ENCODE measurements at regions not wholly inside any gene's neighbourhood (a gene's known extent, or its start where the extent isn't known, plus 50 kb on each side); places are given as distances from the start of the nearest gene placed in this dataset.

GRCh38 chr3:184642631-184643285, 69.1 kb downstream of the MAGEF1 start (continued):
- no peak for TF ChIP-seq ZHX1 (conservative IDR thresholded peaks at IDR 0.05; ENCODE audit: low read length)

GRCh38 chr3:184641430-184641829, 70.4 kb downstream of the MAGEF1 start:
- intact Hi-C loops (cut with micrococcal nuclease), result no loop called here
- CTCF ChIA-PET (ENCODE audit: low intra/inter-chr PET ratio), result no interaction called here
- FAIRE-seq (no peak), DNase-seq (ENCODE audit: extremely low read depth in 1 of 4, low spot score in 3 of 4) (no peak), ATAC-seq (no peak)
- Histone ChIP-seq H3K9ac (ENCODE audit: insufficient read depth in 1 of 2, low read depth in 2 of 2, low read length in 2 of 2) (no peak overlapping the region), H3K9me3 (replicated peaks; ENCODE audit: control insufficient read depth, insufficient read depth, low read depth, low read length) (no peaks in the 10 kb centered on the region), H3K27ac (ENCODE audit: extremely low read depth, low read depth, low read length) (no peak overlapping the region), H3K4me2 (ENCODE audit: insufficient read depth, low read length) (no peak overlapping the region), H3K36me3 (ENCODE audit: control insufficient read depth, insufficient read depth, low read length) (no peaks in the 10 kb centered on the region), H2AFZ (ENCODE audit: low read depth, low read length) (no peak overlapping the region), H3K79me2 (ENCODE audit: control insufficient read depth, insufficient read depth, low read length) (no peaks in the 10 kb centered on the region), H3K9me1 (ENCODE audit: control insufficient read depth, insufficient read depth, low read length) (no peaks in the 10 kb centered on the region), H3K4me1 (replicated peaks in 1 of 2; ENCODE audit: control insufficient read depth in 2 of 2, insufficient read depth in 2 of 2, low read length in 2 of 2) (no peaks in the 10 kb centered on the region; a peak in 3 of 5 replicates), H4K20me1 (replicated peaks; ENCODE audit: control insufficient read depth, insufficient read depth, low read length) (0 out of 2 replicates have a peak, but pooled peaks cover 5% of the 10 kb centered on the region), H3K27me3 (ENCODE audit: control insufficient read depth in 2 of 2, insufficient read depth in 2 of 2, low read length in 2 of 2) (peaks cover 14 to 48% of the 10 kb centered on the region in 2 experiments), H3K4me3 (no peak overlapping the region)
- in situ Hi-C loops (cut with MboI), result no loop called here
- no TSS peak for BruUV-seq (replicated peaks)
- 1% methylated on average over 8 of the region's 8 CpGs for WGBS (ENCODE audit: insufficient coverage, low coverage, missing lambda C conversion rate)
- POLR2A ChIA-PET, result no interaction called here
- TF ChIP-seq ZFP30 (CRISPR knock-in tag; IDR thresholded peaks at IDR 0.05; ENCODE audit: borderline replicate concordance) (no peak), ZNF316 (IDR thresholded peaks at IDR 0.05) (peak; percentile 57), MAFK (IDR thresholded peaks at IDR 0.05; ENCODE audit: low read length) (peak; percentile 38; the same call in 1 of the 2 replicates), PHF21A (IDR thresholded peaks at IDR 0.05; ENCODE audit: borderline replicate concordance, low read depth) (no peak), ELF2 (CRISPR knock-in tag; IDR thresholded peaks at IDR 0.05) (no peak), BHLHE40 (IDR thresholded peaks at IDR 0.05; ENCODE audit: low read length) (no peak), ZNF586 (CRISPR knock-in tag; conservative IDR thresholded peaks at IDR 0.05) (no peak), ZBTB17 (CRISPR knock-in tag; IDR thresholded peaks at IDR 0.05) (no peak), BRF1 (IDR thresholded peaks at IDR 0.05; ENCODE audit: borderline replicate concordance, extremely low read depth, insufficient read length) (no peak), ZNF507 (tag; conservative IDR thresholded peaks at IDR 0.05) (no peak), MAFG (tag; conservative IDR thresholded peaks at IDR 0.05) (peak; percentile 42; the same call in 1 of the 2 replicates), ZNF436 (CRISPR knock-in tag; IDR thresholded peaks at IDR 0.05) (no peak), MAZ (CRISPR knock-in tag; conservative IDR thresholded peaks at IDR 0.05 in 1 of 2, IDR thresholded peaks at IDR 0.05 in 1 of 2) (no peak)
- TF ChIP-seq, protein P1, sequence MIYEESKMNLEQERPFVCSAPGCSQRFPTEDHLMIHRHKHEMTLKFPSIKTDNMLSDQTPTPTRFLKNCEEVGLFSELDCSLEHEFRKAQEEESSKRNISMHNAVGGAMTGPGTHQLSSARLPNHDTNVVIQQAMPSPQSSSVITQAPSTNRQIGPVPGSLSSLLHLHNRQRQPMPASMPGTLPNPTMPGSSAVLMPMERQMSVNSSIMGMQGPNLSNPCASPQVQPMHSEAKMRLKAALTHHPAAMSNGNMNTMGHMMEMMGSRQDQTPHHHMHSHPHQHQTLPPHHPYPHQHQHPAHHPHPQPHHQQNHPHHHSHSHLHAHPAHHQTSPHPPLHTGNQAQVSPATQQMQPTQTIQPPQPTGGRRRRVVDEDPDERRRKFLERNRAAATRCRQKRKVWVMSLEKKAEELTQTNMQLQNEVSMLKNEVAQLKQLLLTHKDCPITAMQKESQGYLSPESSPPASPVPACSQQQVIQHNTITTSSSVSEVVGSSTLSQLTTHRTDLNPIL (CRISPR knock-in tag; IDR thresholded peaks at IDR 0.05), result no peak
- TF ChIP-seq, protein P2, sequence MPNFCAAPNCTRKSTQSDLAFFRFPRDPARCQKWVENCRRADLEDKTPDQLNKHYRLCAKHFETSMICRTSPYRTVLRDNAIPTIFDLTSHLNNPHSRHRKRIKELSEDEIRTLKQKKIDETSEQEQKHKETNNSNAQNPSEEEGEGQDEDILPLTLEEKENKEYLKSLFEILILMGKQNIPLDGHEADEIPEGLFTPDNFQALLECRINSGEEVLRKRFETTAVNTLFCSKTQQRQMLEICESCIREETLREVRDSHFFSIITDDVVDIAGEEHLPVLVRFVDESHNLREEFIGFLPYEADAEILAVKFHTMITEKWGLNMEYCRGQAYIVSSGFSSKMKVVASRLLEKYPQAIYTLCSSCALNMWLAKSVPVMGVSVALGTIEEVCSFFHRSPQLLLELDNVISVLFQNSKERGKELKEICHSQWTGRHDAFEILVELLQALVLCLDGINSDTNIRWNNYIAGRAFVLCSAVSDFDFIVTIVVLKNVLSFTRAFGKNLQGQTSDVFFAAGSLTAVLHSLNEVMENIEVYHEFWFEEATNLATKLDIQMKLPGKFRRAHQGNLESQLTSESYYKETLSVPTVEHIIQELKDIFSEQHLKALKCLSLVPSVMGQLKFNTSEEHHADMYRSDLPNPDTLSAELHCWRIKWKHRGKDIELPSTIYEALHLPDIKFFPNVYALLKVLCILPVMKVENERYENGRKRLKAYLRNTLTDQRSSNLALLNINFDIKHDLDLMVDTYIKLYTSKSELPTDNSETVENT (CRISPR knock-in tag; IDR thresholded peaks at IDR 0.05), result no peak
